LNCaP clone FGC (cell line): ENCODE measurements at regions not wholly inside any gene's neighbourhood (a gene's known extent, or its start where the extent isn't known, plus 50 kb on each side); places are given as distances from the start of the nearest gene placed in this dataset.
"Not testable (repeated sequence)": the region's sequence is repeated elsewhere in the genome, so short reads cannot be mapped to it uniquely, and the experiment has no call there.

ENCODE experiments used
- DNase-seq: peaks from one replicate; pipeline ENCODE4 v3.0.0-alpha.2; 2011; ENCODE audit warnings: low read depth
- H3K4me3 ChIP-seq: 2 replicates; pipeline ENCODE4 v1.5.1; 2011; ENCODE audit warnings: mild to moderate bottlenecking, low read depth, low read length, control low read depth
- CTCF ChIP-seq: IDR thresholded peaks from 2 replicates; pipeline ENCODE4 v1.5.1; 2012; ENCODE audit warnings: mild to moderate bottlenecking; ENCODE audit not compliant: control insufficient read depth, insufficient read depth; ENCODE audit errors: extremely low read depth

GRCh38 chr10:78212786-78213175 is 179.1 kb downstream of the RPS24 start:
- no peak overlapping the region for H3K4me3 ChIP-seq
- TF ChIP-seq CTCF: no peak
- DNase-seq: no peak

- DNase-seq: no peak
- no peak overlapping the region for H3K4me3 ChIP-seq
- TF ChIP-seq CTCF: no peak
Measured at GRCh38 chr10:78214955-78215354, 181.3 kb downstream of the RPS24 start.

GRCh38 chr10:78215645-78216044 is 182.0 kb downstream of the RPS24 start:
- H3K4me3 ChIP-seq: no peak overlapping the region
- no peak for DNase-seq
- no peak for TF ChIP-seq CTCF

GRCh38 chr10:78217336-78217735 is 183.7 kb downstream of the RPS24 start:
- no peak overlapping the region for H3K4me3 ChIP-seq
- no peak for TF ChIP-seq CTCF
- no peak for DNase-seq

GRCh38 chr10:78218798-78219490 is 185.3 kb downstream of the RPS24 start:
- DNase-seq: no peak
- no peak overlapping the region for H3K4me3 ChIP-seq
- TF ChIP-seq CTCF: no peak

- not testable (repeated sequence) for DNase-seq, H3K4me3 ChIP-seq
Measured at GRCh38 chr10:78219568-78219967, 185.9 kb downstream of the RPS24 start.

- H3K4me3 ChIP-seq: no peak overlapping the region
- no peak for TF ChIP-seq CTCF
- DNase-seq: no peak
Measured at GRCh38 chr10:78220781-78221180, 187.1 kb downstream of the RPS24 start.
